ENCODE measurements at regions not wholly inside any gene's neighbourhood (a gene's known extent, or its start where the extent isn't known, plus 50 kb on each side); places are given as distances from the start of the nearest gene placed in this dataset.
"Not testable (repeated sequence)": the region's sequence is repeated elsewhere in the genome, so short reads cannot be mapped to it uniquely, and the experiment has no call there.

DNA sequence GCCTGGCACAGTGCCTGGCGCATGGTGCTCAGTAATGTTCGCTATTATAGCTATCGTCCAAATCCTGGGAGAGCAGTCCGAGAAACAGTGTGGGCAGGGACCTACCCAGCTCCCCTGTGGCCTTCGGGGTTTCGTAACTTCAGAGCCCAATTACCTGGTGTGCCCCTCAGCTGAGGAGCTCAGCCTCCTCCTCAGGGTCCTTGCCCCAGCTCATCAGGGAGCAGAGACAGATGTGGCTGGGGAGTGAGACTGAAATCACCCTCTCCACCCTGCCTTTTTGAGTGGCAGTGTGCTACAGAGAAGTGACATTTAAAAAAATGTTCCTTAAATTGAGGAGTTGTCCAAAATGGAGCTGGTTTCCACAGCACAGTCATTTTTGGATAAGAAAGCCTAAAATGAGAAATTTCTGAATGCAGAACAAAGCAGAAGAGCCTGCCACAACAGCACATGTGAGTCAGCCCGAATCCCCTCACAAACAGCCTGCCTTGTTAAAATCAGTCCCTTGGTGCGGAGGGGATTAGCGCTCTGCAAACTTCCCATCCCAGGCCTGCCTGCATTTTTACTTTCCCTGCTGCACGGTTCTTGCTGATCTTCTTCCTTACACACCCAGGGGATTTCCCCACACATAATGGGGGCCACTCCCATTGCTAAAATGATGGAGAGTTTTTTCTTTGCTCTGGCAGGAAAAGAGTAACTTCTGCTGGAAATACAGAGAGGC, 78.1 kb upstream of the PITX1 start:
- intact Hi-C loops (cut with micrococcal nuclease) = no loop called here
- no peak for DNase-seq
- ATAC-seq = no peak

DNA sequence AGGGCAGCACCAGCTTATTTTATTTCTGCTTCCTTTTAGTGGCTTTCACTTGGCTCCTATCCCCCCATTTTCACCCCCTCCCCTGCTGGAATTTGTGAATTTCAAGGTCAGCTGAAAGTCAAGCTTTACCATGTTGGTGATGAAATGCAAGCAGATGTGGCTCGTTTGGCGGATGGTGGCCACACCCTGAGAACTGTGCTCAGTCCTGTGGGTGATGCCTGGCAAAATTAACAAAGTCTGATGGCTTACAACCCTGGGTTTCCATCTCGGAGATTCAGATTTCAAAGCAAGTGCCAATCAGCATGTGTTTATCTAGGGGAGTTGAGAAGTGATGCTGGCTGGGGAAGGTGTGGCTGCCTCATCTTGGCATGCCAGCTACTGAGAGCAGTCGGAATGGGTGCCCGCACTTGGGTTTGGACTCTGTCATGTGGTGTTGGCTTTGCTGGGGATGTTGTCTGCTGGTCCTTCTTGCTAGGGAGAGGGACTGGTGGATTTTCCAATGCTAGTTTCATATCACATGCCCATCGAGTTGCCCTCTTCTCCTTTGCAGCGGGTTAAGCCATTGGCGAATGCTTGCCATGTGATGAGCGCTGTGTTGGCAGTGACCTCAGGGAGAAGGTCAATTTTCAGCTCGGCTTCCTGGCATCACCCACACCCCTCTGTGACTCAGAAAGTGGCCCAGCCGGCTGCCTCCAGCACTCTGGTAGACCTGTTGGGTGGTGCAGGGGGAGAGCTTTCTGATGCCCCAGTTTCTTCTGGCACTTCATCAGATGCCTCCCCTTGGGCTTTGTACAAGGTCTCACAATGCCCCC, 77.0 kb upstream of the PITX1 start:
- intact Hi-C loops (cut with micrococcal nuclease) = no loop called here
- DNase-seq (no peak), ATAC-seq (no peak)

DNA sequence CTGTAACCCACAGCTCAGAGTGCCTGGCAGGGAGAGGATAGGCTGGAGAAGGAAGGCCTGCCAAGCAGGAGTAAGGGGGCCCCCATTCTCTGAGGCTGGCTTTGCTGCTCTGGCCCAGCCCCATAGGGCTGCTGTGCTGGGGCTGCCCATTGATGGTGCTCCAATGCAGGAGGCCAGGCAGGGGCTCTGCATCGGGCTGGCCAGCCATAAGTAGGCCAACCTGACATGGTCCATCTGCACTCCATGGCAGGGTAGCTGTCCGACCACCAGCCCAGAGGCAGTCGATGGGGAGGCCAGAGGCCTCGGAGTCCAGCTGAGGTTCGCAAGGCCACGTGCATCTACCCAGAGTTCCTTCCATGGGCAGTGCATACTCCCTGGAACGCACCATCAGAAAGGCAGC, 75.0 kb upstream of the PITX1 start:
- ATAC-seq (no peak), DNase-seq (no peak)
- intact Hi-C loops (cut with micrococcal nuclease) = no loop called here

DNA sequence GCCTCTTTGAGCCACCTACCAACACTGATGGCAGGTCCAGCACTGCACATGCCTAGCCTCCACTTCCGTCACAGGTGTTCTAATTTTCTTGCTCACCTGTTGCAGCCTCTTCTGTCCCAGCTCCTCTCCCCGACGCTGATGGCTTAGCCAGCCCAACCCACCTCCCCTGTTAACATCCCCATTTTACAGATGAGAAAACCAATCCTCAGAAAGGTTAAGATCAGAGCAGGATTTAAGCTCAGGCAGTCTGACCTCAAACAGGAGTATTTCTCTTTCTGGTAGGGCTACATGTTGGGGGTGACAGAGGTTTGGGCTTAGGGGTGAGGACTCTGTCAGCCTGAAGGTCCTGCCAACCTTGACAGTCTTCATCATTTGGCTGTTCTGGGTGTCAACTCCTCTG, 74.5 kb upstream of the PITX1 start:
- intact Hi-C loops (cut with micrococcal nuclease) = no loop called here
- no peak for DNase-seq
- no peak for ATAC-seq

DNA sequence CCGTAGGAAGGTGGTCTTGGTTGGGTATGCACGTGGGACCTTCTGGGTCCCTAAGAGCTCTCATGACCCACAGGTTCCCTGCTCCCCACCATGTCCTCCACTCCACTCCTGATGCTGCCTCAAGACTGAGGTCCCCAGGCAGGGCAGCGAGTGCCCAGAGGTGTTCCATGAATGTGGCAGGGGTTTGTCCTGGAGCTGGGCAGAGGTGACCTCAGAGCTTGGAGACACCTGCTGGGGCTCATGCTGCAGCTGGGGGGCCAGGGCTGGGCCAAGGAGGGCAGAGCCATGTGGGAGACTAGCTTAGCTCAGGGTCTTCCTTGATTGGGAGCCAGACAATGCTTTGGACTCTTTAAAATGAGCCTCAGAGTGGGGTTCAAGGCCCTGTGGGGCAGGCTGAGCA, 74.0 kb upstream of the PITX1 start:
- DNase-seq (no peak), ATAC-seq (no peak)
- intact Hi-C loops (cut with micrococcal nuclease) = no loop called here

DNA sequence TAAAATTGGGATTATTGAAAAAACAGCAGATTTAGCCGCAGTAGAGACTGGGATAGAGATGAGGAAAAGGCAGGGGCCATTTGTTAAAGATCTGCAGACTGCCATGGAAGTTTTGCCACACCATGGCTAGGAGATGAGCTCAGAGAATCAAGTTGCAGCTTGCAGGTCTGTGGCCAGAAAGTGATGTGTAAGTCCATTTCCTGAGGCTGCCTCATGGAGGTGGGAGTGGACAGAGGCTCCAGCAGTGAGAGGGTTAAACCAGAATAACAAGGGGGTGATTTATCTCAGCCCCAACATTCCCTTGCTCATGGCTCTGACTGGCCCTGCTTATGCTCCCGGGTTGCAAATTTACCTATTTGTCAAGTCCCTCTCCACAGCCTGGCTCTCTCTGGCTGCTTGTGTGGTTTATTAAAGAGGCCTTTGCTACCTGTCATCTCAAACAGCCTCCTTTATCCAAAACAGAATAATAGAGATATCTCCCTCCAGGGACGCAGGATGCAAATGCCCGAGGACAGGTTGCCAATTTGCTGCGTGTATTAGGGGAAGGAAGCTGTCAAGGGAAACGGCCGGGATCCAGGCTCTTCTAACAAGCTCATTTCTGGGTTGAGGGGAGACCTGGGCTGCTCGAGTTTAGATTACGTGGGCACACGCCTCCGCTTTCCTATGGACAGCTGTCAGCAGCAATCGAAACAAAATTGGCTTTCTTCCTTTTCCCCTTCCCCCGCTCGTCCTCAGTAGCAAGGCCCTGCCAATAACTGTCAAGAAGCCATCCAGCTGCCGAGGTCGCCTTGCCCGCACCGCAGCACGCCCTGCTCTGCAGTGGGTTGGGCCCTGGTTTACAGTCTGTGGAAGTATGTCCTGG, 72.8 kb upstream of the PITX1 start:
- DNase-seq (no peak), ATAC-seq (no peak)
- intact Hi-C loops (cut with micrococcal nuclease) = no loop called here

DNA sequence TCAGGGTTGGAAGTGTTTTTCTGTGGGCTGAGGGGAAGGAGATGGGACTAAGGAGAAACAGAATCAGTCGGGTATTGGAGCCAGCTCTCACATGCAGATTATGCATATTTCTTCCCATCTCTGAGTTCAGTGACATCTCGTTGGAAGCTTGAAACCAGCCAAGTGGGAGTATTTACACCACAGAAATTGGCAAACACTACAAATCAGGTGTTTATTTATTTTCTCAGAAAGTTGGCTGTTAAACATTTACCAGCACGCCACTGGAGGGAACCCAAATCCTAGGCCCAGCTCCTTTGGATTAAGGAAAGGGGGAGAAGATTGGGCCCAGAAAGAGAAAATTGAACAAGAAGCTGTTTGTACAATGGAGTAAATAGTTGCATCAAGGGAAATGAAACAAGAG, 72.1 kb upstream of the PITX1 start:
- intact Hi-C loops (cut with micrococcal nuclease) = no loop called here
- DNase-seq = no peak
- ATAC-seq = no peak

DNA sequence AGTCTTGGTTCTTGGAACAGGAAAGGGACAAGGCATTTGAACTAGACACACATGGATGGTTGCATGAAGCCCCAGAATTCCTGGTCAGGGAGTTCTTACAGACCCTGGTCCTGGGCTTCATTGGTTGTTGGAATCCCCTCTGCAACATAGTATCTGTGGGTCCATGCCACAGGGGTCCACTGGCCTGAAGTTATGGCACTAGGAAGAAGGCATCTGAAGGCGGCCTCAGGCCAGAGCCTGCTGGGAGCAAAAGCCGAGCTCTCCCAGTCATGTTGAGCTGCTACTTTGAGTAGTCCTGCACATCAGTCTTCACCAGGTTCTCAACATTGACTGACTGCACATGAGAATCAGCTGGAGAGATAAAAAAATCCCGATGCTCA, 71.1 kb upstream of the PITX1 start:
- DNase-seq (no peak), ATAC-seq (no peak)
- intact Hi-C loops (cut with micrococcal nuclease) = no loop called here

DNA sequence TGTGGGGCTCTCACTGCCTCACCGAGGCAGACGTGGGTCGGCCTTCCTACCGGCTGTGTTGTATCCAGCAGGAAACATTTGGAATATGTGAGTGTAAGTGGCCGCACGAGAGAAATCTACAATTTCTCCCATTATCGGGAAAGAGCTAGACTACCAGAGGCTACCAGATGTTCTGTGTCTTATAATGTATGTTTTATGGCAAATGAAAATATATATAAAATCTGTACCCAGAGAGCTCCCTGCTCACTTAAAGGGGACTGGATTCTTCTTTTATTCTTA, 69.5 kb upstream of the PITX1 start:
- intact Hi-C loops (cut with micrococcal nuclease) = no loop called here
- no peak for ATAC-seq
- DNase-seq = no peak

DNA sequence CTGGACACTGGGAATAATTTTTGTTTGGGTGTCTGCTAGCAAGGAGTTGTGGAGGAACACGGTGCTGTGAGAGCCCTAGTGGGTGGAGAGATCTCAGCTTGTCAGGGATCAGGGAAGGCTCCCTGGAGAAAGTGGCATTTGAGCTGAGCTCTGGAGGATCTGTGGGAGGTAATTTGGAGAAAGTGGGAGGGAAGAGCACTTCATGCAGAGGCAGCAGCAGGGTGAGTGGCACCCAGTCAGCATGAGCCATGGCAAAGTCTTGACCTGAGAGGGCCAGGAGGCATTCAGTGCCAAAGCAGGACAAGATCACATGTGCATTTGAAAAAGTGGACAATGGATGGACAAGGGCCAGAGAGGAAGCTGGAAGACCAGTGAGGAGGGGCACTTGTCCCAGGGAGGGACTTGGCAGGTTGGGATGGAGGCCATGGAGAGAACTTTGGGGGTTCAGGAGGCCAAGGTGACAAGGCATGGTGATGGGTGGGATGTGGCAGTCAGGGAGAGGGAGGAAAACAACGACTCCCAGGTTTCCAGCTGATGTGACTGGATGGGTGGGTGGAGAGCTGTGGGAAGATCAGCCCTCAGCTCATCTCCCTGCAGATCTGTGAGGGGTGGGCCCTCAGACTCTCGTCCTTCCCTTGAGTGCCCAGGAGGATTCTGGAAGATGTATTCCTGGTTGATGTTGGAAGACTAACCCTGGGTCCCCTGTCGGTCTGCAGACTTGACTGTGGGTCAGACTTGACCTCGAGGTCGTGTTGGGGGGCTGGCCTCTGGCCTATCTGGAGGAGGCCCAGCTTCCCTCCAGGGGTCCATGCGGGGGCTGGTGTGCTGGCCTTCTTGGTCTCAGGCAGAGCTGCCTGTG, 68.9 kb upstream of the PITX1 start:
- intact Hi-C loops (cut with micrococcal nuclease) = no loop called here
- ATAC-seq (no peak), DNase-seq (no peak)

DNA sequence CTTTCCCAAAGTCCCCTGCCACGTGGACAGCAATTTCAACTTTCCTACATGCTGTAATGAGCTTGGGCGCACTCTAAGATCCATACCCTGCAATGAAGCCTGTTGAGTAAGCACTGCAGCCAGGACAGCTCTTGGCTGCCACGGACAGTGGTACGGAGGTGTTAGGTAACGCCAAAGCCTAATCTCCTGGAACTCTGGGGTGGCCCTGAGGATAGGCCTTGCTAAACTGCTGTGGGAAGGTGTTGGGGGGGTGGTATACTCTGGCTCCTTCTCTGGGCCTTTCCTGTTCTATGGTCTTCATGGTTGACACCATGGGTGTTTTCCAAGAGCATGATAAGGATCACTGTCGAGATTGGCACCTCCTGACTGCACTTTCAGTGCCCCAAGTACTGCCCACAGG, 66.4 kb upstream of the PITX1 start:
- intact Hi-C loops (cut with micrococcal nuclease) = no loop called here
- ATAC-seq (no peak), DNase-seq (no peak)

DNA sequence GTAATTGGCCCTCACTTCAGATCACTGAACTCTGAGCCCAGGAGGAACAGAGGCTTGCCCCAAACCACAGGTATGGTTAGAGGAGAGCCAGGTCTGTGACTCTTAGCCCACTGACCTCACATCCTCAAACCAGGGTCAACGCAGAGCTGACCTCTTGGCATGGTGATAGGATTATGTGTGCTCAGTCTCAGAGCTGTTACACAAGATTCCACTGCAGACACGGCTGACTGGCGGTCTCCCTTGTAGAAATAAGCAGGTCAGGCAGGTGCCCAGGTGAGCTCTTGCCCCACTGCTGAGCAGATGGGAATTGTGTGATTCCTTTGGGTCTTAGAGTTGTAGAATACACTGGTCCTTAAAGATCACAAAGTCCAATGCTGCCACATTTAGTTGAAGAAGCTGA, 66.0 kb upstream of the PITX1 start:
- ATAC-seq (no peak), DNase-seq (no peak)
- intact Hi-C loops (cut with micrococcal nuclease) = no loop called here

DNA sequence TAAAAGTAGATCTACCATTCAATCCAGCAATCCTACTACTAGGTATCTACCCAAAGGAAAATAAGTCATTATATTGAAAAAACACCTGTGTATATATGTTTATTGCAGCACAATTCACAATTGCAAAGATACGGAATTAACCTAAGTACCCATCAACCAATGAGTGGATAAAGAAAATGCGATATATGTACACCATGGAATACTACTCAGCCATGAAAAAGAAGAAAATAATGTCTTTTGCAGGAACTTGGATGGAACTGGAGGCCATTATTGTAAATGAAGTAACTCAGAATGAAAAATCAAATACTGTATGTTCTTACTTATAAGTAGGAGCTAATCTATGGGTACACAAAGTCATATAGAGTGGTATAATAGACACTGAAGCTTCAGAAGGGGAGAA, 63.4 kb upstream of the PITX1 start:
- ATAC-seq (no peak), DNase-seq (no peak)
- intact Hi-C loops (cut with micrococcal nuclease) = no loop called here

DNA sequence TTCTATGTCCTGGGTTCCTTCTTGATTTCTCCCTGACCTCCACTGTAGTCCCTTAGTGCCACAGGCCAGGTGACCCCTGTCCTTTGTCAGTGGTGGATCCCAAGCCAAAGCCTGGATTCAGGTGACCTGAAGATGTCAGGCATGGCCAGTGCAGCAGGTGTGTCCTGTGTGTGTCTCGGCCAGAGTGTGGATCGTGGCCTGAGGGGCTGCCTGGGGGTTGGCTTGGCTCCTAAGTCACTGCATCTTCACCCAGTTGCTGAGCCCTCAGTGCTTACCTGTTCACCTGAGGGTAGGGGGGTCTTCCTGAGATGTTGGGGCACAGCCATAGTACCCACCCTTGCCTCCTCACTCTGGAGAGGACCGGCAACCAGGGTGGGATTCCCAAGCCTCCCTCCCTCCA, 61.8 kb upstream of the PITX1 start:
- DNase-seq = no peak
- intact Hi-C loops (cut with micrococcal nuclease) = no loop called here
- no peak for ATAC-seq

DNA sequence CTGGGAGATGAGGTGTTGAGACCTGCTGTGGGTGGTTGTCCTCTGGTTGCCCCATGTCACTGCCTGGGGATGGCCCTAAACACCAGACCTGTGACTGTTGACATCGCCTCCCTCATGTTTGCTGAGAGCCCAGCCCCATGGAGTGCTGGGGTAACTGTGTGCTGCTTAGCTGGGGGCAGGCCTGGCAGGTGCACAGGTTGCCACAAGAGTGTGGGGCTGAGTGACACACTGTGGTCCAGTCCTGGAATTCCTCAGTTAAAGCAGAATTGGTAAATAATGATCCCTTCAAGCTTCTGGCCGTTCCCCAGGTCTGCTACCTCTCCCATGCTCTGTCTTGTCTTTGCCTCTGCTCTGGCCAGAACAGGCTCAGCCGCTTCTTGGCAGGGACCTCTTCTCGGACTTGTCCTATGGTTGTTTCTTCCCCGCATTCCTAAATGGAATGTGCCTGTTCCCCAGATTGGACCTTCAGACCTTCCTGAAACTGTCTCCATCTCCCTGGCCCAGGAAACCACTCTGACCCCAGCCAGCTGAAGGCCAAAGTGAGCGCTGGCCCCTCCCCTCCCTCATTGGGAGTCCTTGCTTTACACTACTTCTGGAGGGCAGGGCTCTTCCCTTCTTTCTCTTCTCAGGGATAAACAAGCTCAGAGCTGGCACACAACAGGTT, 61.2 kb upstream of the PITX1 start:
- no peak for ATAC-seq
- intact Hi-C loops (cut with micrococcal nuclease) = no loop called here
- no peak for DNase-seq

DNA sequence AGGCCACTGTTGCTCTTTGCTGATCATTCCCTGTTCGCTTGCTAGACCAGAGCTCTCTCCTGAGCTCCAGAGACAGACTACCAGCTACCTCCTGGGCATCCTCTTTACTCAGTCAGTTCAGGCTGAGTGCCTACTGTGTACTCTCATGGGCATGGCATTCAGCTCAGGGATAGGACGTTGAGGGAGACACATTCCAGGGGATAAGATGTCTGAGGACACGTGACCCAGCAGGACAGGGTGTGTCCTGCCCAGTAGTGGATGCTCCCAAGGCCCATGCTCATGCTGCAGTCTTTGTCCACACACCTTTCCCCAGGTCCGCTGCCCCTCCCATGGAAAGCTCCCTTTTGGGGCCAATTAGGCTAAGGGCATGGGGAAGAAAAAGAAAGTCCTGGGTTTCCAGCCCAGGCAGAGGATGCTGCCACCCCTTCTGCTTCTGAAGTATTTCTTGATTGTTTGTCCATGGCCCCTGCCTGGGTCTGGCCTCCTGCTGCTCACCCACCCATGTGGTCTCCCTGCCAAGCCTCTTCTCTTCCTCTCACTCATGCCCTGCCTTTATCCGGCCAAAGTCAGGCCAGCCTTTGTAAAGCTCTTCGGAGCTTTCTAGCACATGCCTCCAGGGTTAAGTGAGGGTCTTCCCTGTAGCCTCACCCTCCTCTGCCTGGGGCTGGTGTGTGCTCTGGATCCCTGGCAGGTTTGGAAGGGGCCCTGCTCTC, 60.5 kb upstream of the PITX1 start:
- no peak for DNase-seq
- intact Hi-C loops (cut with micrococcal nuclease) = no loop called here
- ATAC-seq = no peak

DNA sequence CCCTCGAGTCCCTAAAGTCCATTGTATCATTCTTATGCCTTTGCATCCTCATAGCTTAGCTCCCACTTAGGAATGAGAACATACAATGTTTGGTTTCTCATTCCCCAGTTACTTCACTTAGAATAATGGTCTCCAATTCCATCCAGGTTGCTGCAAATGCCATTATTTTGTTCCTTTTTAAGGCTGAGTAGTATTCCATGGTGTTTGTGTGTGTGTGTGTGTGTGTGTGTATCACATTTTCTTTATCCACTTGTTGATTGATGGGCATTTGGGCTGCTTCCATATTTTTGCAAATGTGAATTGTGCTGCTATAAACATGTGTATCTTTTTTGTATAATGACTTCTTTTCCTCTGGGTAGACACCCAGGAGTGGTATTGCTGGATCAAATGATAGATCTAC, 59.5 kb upstream of the PITX1 start:
- DNase-seq; ATAC-seq; intact Hi-C loops (cut with micrococcal nuclease): not testable (repeated sequence)

DNA sequence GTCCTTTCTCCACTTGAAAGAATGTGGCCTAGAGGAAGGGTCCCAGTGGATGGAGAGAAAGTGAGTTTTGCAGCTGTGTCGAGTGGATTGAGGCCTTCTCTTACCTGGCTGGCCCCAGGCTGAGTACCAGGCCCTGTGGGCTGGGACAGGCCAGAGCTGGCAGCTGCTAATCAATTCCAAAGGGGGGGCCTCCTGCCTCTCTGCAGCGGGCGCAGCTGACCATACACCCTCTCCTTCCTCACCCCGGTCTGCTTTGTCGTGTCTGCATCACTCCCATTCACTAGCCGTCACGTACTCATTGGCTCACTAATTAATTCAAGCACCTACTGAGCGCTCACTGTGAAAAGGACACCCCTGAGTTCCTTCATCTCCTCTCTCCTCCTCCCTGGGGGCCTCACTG, 58.4 kb upstream of the PITX1 start:
- ATAC-seq (no peak), DNase-seq (no peak)
- intact Hi-C loops (cut with micrococcal nuclease) = no loop called here

Data from left ventricle myocardium superior (tissue), 1 donor.